ENCODE measurements at regions not wholly inside any gene's neighbourhood (a gene's known extent, or its start where the extent isn't known, plus 50 kb on each side); places are given as distances from the start of the nearest gene placed in this dataset.
A peak's percentile ranks its signal among the peaks of the same experiment; 100 is the strongest.

DNA sequence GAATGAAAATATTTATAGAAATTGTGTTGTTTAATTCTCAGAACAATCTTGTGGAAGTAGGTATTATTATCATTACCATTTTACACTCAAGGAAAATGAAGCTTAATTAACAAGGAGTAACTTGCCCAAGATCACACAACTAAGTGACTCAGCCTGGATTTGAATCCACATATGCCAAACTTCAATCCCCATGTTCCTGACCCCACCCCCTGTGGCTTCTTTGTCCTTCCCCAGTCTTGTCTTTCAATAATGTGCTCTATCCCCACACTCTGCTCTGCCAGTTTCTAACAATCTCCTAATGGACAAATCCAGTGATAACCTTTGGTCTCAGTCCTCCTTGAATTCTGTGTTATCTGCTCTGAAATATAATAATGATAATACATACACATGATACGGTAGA lies 355.2 kb downstream of the BMP4 start:
- DNase-seq = no peak

- no peak for DNase-seq
Measured at GRCh38 chr14:53599221-53599945, 357.2 kb downstream of the BMP4 start.

GRCh38 chr14:53596853-53597525 lies 359.6 kb downstream of the BMP4 start:
- DNase-seq = no peak

GRCh38 chr14:53591816-53592215 lies 364.8 kb downstream of the BMP4 start:
- DNase-seq = no peak

DNA sequence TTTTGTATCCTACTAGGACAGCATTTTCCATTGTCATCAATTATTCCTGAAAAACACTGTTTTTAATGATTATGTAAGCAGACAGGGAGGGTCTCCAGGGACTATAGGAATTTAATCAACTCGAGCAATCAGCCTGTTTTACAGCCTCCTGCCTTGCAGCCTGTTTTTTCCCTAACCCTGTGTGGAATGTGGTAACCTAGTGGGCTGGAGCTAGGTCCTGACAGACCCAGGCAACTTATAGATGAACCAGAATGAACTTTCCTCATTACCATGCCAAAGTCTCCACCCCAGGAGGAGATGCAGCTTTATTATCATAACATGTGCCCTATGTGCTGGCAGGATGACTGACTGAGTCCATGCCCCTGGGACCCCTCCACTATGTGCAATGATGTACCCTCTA lies 375.1 kb downstream of the BMP4 start:
- no peak for DNase-seq

DNA sequence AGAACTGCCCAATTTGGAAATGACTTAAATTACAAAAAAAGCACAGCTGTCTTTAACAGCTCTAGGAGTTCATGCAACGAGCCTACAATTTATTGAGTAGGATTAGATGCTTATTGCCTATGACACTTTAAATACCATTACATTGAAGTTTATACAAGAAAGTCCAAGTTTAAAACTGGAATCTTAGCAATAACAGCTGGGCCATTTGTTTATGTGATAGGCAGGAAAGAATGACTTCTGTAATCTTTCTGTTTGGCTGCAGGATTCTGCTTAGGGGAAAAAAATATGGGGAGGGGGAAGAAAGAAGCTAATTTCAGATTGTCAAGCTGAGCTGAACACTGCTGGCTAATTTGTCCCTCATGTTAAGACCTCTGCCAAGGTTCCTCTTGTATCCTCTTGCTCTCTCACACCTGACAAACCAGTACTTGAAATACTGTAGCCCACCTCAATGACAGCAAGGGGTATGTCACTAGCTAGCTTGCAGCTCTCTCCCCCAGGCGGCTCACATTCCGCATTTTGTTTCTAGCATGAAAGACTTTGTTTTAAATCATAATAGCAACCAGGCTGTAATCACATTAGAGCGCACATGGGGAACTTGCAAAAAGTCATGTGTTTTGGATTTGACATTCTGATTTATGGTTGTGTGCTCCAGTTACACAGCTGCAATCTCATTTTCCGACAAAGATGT lies 384.8 kb downstream of the BMP4 start:
- DNase-seq = no peak

DNA sequence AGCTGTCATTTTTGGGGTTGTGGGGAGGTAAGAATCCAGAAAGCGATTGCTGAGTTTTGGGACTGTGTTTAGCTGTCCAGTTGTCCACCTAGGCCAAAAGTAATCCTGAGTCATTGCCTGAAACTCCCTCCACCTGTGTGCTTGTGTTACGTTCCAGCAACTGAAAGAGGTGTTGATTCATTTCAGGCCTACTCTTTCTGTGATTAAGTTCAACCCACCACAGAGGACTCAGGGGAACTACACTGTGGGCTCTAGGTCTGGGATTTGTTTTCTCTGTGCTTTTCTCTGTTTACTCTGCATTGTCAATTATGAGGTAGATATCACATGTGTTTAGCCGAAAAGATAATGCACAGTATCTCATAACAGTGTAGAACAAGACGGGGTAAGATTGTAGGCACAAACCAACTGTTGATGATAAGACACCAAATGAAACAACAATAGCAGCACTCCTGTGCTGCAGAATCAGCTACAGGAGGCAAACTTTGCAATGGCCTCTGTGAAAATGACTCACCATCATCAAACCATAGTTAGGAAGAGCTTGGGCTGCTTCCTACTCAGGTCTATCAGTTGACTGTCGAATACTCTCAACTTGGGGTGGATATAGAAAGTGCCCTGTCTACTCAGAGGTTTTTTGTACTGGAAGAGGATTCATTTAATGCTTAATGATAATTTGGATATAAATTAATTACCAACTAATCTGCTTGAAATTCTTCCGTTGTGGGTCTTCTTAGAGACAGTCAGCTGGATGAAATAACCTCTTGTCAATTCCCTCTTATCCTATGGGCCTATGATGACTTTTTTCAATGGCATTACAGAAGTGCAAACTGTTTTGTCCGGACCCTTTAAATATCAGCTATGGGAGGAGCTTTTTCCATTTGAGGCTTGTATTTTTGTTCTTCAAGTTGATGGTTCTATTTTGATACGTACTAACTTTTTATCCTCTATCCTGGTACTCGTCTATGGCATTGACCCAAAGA lies 385.9 kb downstream of the BMP4 start:
- no peak for DNase-seq

- DNase-seq = no peak
Measured at GRCh38 chr14:53569446-53569845, 387.2 kb downstream of the BMP4 start.

DNA sequence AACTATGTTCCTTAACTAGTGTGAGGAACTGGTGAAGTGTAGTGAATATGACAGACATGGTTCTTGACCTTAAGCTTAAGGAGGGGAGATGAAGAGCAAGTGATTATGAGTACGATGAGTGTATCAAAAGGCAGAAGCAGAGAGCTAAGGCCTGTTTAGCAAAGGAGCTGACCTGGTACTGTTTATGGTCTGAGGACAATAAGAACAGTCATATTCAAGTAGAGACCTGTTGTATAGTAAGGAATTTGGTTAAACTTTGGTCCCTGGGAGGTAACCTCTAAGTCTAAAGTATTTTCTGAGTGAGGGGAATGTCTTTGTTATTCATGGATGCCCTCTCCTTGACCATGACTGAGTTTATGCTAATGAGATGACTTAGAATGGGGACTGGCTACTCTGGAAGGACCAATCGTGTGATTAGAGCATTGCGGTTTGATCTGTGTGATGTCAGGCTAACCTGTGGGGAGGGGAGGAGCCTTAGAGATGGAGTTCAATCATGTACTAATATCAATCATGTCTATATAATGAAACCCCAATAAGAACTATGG lies 389.3 kb downstream of the BMP4 start:
- no peak for DNase-seq

- DNase-seq = no peak
Measured at GRCh38 chr14:53564870-53565269, 391.8 kb downstream of the BMP4 start.

DNA sequence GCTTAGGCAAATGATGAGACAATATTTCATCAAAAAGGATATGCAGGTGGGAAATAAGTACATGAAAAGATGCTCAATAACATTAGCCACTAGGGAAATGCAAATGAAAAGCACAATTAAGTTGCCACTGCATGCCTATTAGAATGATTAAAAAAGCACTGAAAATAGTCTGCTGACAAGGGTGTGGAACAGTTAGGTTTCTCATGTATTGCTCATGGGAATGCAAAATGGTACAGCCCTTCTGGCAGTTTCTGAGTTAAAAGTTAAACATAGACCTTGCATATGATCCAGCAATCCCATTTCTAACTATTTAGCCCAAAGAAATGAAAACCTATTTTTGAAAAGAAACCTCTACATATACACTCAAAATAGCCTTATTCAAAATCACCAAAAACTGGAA lies 393.0 kb downstream of the BMP4 start:
- DNase-seq = no peak

GRCh38 chr14:53553221-53553620 lies 400.1 kb upstream of the DDHD1 start:
- no peak for DNase-seq

DNA sequence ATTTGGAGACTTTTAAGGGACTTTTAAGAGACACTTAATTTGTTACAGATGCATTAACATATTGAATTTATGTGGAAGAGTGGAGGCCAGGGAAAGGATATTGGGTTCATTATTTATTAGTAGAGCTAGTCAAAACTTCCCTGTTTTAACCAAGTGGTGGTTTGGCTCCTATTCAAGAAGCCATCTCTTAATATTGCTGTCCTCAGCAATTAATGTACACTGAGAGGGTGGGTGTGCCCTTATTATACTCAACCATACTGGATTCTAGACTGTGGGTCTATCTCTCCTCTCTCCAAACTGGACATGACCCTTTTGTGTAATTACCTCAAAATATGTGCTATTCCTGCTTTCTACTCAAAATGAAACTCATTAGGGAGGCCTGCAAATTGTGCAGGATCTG lies 398.7 kb upstream of the DDHD1 start:
- DNase-seq = no peak

GRCh38 chr14:53550776-53551175 lies 397.7 kb upstream of the DDHD1 start:
- no peak for DNase-seq

DNA sequence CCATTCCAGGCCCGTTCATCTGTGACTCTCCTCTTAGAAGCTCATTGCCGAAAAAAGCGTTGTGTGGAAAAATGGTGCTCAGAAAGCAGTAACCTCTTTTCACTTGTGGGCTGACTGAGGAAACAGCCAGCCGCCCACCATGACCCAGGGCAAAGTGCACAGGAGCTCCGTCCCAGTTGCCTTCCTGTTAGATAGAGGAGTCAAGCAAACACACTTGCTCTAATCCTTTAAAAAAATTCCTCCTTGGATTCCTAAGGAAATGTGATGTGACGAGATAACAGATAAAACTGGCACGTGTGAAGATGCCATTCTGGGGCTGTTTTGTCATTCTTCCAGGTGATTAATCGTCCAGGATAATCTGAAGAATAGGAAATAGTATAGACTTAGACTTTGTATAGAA lies 396.8 kb upstream of the DDHD1 start:
- DNase-seq = no peak

DNA sequence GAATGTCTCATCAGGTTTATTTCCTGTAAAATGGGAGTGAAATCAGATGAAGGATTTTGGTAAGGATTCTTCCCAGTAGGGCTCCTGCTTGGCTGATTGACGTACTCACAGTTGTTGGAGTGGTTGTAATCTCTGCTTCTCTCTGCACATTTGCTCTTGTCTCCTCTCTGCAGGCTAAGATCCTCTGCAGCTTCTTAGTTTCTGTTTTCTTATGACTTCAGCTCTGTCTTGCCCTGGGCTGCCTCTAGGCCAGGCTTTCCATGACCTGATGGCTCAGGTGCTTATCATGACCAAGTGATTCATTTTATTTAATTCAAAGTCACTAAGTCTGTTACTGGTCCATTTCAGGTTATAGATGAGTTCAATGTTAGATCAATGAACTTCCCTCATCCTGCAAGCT lies 394.5 kb upstream of the DDHD1 start:
- DNase-seq = no peak

GRCh38 chr14:53545217-53545616 lies 392.1 kb upstream of the DDHD1 start:
- no peak for DNase-seq

GRCh38 chr14:53542732-53543131 lies 389.6 kb upstream of the DDHD1 start:
- no peak for DNase-seq

DNA sequence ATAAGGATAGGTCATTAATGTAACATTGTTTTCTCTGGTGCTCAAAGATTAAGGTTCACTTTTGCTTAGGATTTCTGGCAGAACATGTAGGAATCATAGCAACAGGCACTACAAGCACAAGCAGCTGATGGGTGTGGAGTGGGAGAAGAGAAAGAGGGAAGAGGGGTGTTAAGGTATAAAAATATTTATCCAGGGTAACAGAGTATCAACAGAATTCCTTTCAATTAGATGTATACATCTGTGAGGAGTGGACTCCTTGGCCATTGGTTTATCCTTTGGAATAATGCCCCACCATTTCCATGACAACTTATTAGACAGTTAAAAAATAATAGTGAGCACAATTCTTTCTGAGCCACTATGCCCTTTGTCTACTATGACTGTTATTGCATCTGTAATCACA lies 388.3 kb upstream of the DDHD1 start:
- no peak for DNase-seq

DNA sequence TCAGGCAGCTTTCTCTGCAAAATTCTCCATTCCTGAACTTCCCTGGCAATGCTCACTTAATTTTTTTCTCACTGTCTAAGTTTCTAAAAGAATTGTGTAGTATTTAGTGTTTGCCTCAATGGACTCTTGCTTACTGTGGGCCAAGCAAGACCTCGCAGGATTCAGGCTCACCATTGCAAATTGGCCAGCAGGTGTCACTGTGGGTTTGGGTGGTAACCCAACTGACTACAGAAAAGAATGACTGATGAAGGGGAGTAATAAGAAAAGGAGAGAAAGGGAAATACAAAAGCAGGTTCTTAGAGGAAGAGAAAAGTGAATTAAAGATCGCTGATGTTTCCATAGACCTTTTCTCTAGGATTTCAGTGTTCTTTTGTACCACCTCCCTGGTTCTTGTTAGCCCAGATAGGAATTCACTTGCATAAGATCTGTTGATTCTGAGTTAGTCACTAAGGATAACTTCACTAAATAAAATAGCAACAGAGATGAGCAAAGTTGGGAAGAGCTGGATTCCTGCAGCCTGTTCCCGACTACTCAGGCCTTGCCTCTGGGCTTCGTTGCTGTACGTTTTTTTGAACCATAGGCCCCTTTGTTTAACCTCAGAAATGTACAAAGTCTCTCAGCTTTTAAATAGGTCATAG lies 386.5 kb upstream of the DDHD1 start:
- DNase-seq = peak in 2 of 5 donors; percentile 23 to 32

DNA sequence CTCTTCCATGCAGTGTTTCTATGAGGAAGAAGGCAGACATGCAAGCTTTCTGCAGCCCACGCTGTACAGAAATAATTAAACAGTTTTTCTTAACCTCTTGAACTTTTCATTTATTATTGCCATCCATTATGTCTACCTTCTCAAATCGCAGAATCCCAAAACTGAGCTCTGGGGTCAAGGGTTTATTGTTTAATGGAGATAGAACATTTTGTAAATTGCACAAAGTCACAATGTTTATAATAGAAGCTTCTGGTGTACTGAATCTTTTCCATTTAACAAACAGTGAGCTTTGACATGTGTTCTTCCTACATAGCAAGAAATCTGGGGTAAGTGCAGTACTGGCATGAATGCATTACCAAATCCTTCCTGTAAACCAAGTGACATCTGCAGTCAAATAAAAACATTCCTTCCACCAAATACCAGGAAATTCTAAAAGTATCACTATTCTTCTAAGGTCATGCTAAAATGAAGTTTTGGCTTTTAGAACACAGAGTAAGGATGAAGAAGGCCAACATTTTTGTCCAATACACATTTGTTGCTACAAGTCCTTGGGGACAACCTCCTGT lies 385.3 kb upstream of the DDHD1 start:
- no peak for DNase-seq
